Adrenal gland (tissue), 9 donors: ENCODE measurements at regions not wholly inside any gene's neighbourhood (a gene's known extent, or its start where the extent isn't known, plus 50 kb on each side); places are given as distances from the start of the nearest gene placed in this dataset.

Experiments
- DNase-seq, 7 donors: peaks; one replicate each; pipeline ENCODE4 v3.0.0-alpha.2; 2019 to 2020
- H3K27ac ChIP-seq, 5 donors: fragments of 200-600 bp; sonication (generic) in 4 of 5; 1 replicate in 3 of 5; 2 replicates in 2 of 5; pipeline versions ENCODE4 v1.5.1 to v1.8.0; 2016 to 2020; ENCODE audit warnings: mild to moderate bottlenecking in 1 of 5
- H3K27me3 ChIP-seq: fragments of 200-600 bp; 2 replicates; pipeline ENCODE4 v1.8.0; 2021
- H3K36me3 ChIP-seq, 2 donors: fragments of 200-600 bp; replicated peaks in 1 of 2; 1 replicate in 1 of 2; 2 replicates in 1 of 2; pipeline versions ENCODE4 v1.5.1 to v1.8.0; 2018 to 2022
- H3K4me1 ChIP-seq, 2 donors: fragments of 200-600 bp; replicated peaks in 1 of 2; 1 replicate in 1 of 2; 2 replicates in 1 of 2; pipeline versions ENCODE4 v1.5.1 to v1.8.0; 2018 to 2021
- H3K4me3 ChIP-seq, 4 donors: fragments of 200-600 bp; sonication (generic) in 3 of 4; one replicate each; pipeline ENCODE4 v1.5.1; 2016 to 2018
- H3K9me3 ChIP-seq, 3 donors: fragments of 200-600 bp; sonication (generic) in 1 of 3; replicated peaks in 1 of 3; 1 replicate in 2 of 3; 2 replicates in 1 of 3; pipeline versions ENCODE4 v1.5.1 to v1.8.0; 2016 to 2021
- CTCF ChIP-seq, 6 experiments: fragments of 450-650 bp in 4 of 6; fragments of 200-600 bp in 2 of 6; sonication (generic) in 1 of 6; IDR thresholded peaks; 1 replicate in 5 of 6; 2 replicates in 1 of 6; pipeline versions ENCODE4 v1.5.1 to v1.8.0; 2016 to 2021; ENCODE audit warnings: antibody characterized with exemption in 6 of 6, mild to moderate bottlenecking in 2 of 6, moderate library complexity in 1 of 6
- POLR2A ChIP-seq, 2 donors: fragments of 450-650 bp; IDR thresholded peaks; one replicate each; pipeline ENCODE4 v1.6.1; 2017; ENCODE audit warnings: antibody characterized with exemption in 2 of 2, mild to moderate bottlenecking in 2 of 2, moderate library complexity in 1 of 2
- WGBS, 4 donors: extraction: QIAGEN DNeasy Blood & Tissue Kit in 2 of 4; methylation state at CpG; one replicate each; pipeline versions ENCODE4 v1.1.5 to v1.1.7; 2013 to 2017; 5-methylcytosine and 5-hydroxymethylcytosine counted together
- intact Hi-C, 2 donors: fragments of 100-400 bp; cut with DNase I; formaldehyde crosslinking; loops; one replicate each; pipeline versions ENCODE4 v1.14.1 to v1.15.0; 2022 to 2023
- donor health status: healthy with polysubstance abuse.
- donor health status: Bipolar disorder and iron deficiency.
- donor health status: DM: yes; HTN: yes; CAD: no.
- donor health status: DM: no; HTN: no; CAD: no.
- donor health status: DM: no; HTN: no; CAD: no.

- no peaks in the 10 kb centered on the region for H3K4me1 ChIP-seq
- no peaks in the 10 kb centered on the region for H3K9me3 ChIP-seq
- no peak overlapping the region for H3K4me3 ChIP-seq
- intact Hi-C loops: no loop called here
- H3K27me3 ChIP-seq: no peaks in the 10 kb centered on the region
- WGBS, 4 donors: 69 to 79% (median 77%) methylated on average over 3 of the region's 3 CpGs
- no peak for DNase-seq
- no peak overlapping the region for H3K27ac ChIP-seq
- H3K36me3 ChIP-seq: no peaks in the 10 kb centered on the region
- TF ChIP-seq POLR2A (IDR thresholded peaks at IDR 0.05) (no peak), CTCF (IDR thresholded peaks at IDR 0.05) (no peak)
Measured at GRCh38 chr12:89845366-89845765, 136.7 kb upstream of the ATP2B1 start.

- Histone ChIP-seq H3K36me3 (no peaks in the 10 kb centered on the region), H3K4me3 (no peak overlapping the region), H3K27me3 (no peaks in the 10 kb centered on the region), H3K4me1 (no peaks in the 10 kb centered on the region), H3K9me3 (no peaks in the 10 kb centered on the region), H3K27ac (no peak overlapping the region)
- 59 to 76% (median 70%) methylated on average over 1 of the region's 1 CpG for WGBS, 4 donors
- TF ChIP-seq CTCF (IDR thresholded peaks at IDR 0.05): no peak
- TF ChIP-seq POLR2A (IDR thresholded peaks at IDR 0.05): no peak
- no peak for DNase-seq
- intact Hi-C loops: no loop called here
Measured at GRCh38 chr12:89844539-89844938, 135.9 kb upstream of the ATP2B1 start.

- no peaks in the 10 kb centered on the region for H3K9me3 ChIP-seq
- no peaks in the 10 kb centered on the region for H3K36me3 ChIP-seq
- H3K4me1 ChIP-seq: no peaks in the 10 kb centered on the region
- DNase-seq: no peak
- no peaks in the 10 kb centered on the region for H3K27me3 ChIP-seq
- TF ChIP-seq CTCF (IDR thresholded peaks at IDR 0.05): no peak
- no peak for TF ChIP-seq POLR2A (IDR thresholded peaks at IDR 0.05)
- no peak overlapping the region for H3K27ac ChIP-seq
- intact Hi-C loops: no loop called here
- WGBS, 4 donors: 61 to 71% (median 66%) methylated on average over 4 of the region's 4 CpGs
- no peak overlapping the region for H3K4me3 ChIP-seq
Measured at GRCh38 chr12:89840162-89840922, 131.7 kb upstream of the ATP2B1 start.

- TF ChIP-seq POLR2A (IDR thresholded peaks at IDR 0.05): no peak
- Histone ChIP-seq H3K27me3 (no peaks in the 10 kb centered on the region), H3K36me3 (no peaks in the 10 kb centered on the region), H3K27ac (no peak overlapping the region), H3K4me1 (no peaks in the 10 kb centered on the region), H3K9me3 (no peaks in the 10 kb centered on the region), H3K4me3 (no peak overlapping the region)
- WGBS, 4 donors: 59 to 77% (median 64%) methylated on average over 2 of the region's 2 CpGs
- no peak for DNase-seq
- intact Hi-C loops: no loop called here
Measured at GRCh38 chr12:89839444-89839843, 130.8 kb upstream of the ATP2B1 start.

GRCh38 chr12:89838833-89839232, 130.2 kb upstream of the ATP2B1 start:
- intact Hi-C loops: no loop called here
- H3K27me3 ChIP-seq: no peaks in the 10 kb centered on the region
- 54 to 76% (median 59%) methylated on average over 1 of the region's 1 CpG for WGBS, 4 donors
- H3K9me3 ChIP-seq: no peaks in the 10 kb centered on the region
- no peaks in the 10 kb centered on the region for H3K36me3 ChIP-seq
- no peak overlapping the region for H3K4me3 ChIP-seq
- no peak for DNase-seq
- H3K4me1 ChIP-seq: no peaks in the 10 kb centered on the region
- TF ChIP-seq POLR2A (IDR thresholded peaks at IDR 0.05) (no peak), CTCF (IDR thresholded peaks at IDR 0.05) (no peak)
- no peak overlapping the region for H3K27ac ChIP-seq
